SK-N-SH treated with all-trans-retinoic acid at 6 μM for 48 hours (cell line): ENCODE measurements at regions not wholly inside any gene's neighbourhood (a gene's known extent, or its start where the extent isn't known, plus 50 kb on each side); places are given as distances from the start of the nearest gene placed in this dataset.

ENCODE experiments used
- ATAC-seq: fragments of 200-7000 bp; cut with Tn5 transposase; 3 replicates; pipeline ENCODE4 v1.9.1; 2020; ENCODE audit warnings: mild to moderate bottlenecking, moderate library complexity
- ARNTL ChIP-seq: fragments of 450-650 bp; formaldehyde crosslinking; IDR thresholded peaks from 2 replicates; pipeline ENCODE4 v1.5.0; 2020; ENCODE audit warnings: low read depth, mild to moderate bottlenecking, moderate library complexity, borderline replicate concordance
- BACH2 ChIP-seq: fragments of 250-450 bp; sonication (Bioruptor Pico); IDR thresholded peaks from 2 replicates; pipeline ENCODE4 v1.9.0; 2021; ENCODE audit warnings: mild to moderate bottlenecking, borderline replicate concordance
- CSDC2 ChIP-seq: fragments of 250-450 bp; sonication (Bioruptor Pico); IDR thresholded peaks from 2 replicates; pipeline ENCODE4 v1.5.0; 2020; ENCODE audit warnings: mild to moderate bottlenecking, moderate library complexity
- ESRRG ChIP-seq: fragments of 250-450 bp; sonication (Bioruptor Pico); IDR thresholded peaks from 2 replicates; pipeline ENCODE4 v1.6.1; 2021; ENCODE audit warnings: mild to moderate bottlenecking
- GLIS3 ChIP-seq: fragments of 250-450 bp; sonication (Bioruptor Pico); IDR thresholded peaks from 2 replicates; pipeline ENCODE4 v1.5.0; 2020; ENCODE audit warnings: mild to moderate bottlenecking, moderate library complexity
- ISL1 ChIP-seq: fragments of 250-450 bp; sonication (Bioruptor Pico); IDR thresholded peaks from 2 replicates; pipeline ENCODE4 v2.1.2; 2022; ENCODE audit warnings: mild to moderate bottlenecking, moderate library complexity
- OSR1 ChIP-seq: fragments of 250-450 bp; sonication (Bioruptor Pico); IDR thresholded peaks from 2 replicates; pipeline ENCODE4 v1.8.0; 2022; ENCODE audit warnings: moderate library complexity, mild to moderate bottlenecking, inconsistent platforms
- RARB ChIP-seq: fragments of 250-450 bp; sonication (Bioruptor Pico); IDR thresholded peaks from 2 replicates; pipeline ENCODE4 v1.8.0; 2021; ENCODE audit warnings: mild to moderate bottlenecking, moderate library complexity
- SNAI2 ChIP-seq: fragments of 250-450 bp; sonication (Bioruptor Pico); IDR thresholded peaks from 2 replicates; pipeline ENCODE4 v1.5.0; 2020; ENCODE audit warnings: mild to moderate bottlenecking, moderate library complexity
- TCF4 ChIP-seq: fragments of 250-450 bp; sonication (Bioruptor Pico); IDR thresholded peaks from 2 replicates; pipeline ENCODE4 v1.8.0; 2021; ENCODE audit warnings: mild to moderate bottlenecking, moderate library complexity, borderline replicate concordance
- TOX ChIP-seq: fragments of 250-450 bp; sonication (Bioruptor Pico); IDR thresholded peaks from 2 replicates; pipeline ENCODE4 v1.8.0; 2021; ENCODE audit warnings: mild to moderate bottlenecking, moderate library complexity, borderline replicate concordance
- ZC3H10 ChIP-seq: fragments of 250-450 bp; sonication (Bioruptor Pico); IDR thresholded peaks from 2 replicates; pipeline ENCODE4 v1.5.1; 2021; ENCODE audit warnings: mild to moderate bottlenecking, moderate library complexity
- ZFP3 ChIP-seq: fragments of 250-450 bp; sonication (Bioruptor Pico); IDR thresholded peaks from 2 replicates; pipeline ENCODE4 v1.5.0; 2020; ENCODE audit warnings: mild to moderate bottlenecking, moderate library complexity
- ZFP30 ChIP-seq: fragments of 450-650 bp; formaldehyde crosslinking; IDR thresholded peaks from 2 replicates; pipeline ENCODE4 v1.5.0; 2022; ENCODE audit warnings: mild to moderate bottlenecking, moderate library complexity
- ZNF70 ChIP-seq: fragments of 450-650 bp; formaldehyde crosslinking; IDR thresholded peaks from 2 replicates; pipeline ENCODE4 v1.5.0; 2020; ENCODE audit warnings: mild to moderate bottlenecking, moderate library complexity
- ZNF8 ChIP-seq: fragments of 450-650 bp; formaldehyde crosslinking; IDR thresholded peaks from 2 replicates; pipeline ENCODE4 v1.5.0; 2020; ENCODE audit warnings: mild to moderate bottlenecking, moderate library complexity
- TF ChIP-seq, protein P1 (sequence below): fragments of 250-450 bp; sonication (Bioruptor Pico); IDR thresholded peaks from 2 replicates; pipeline ENCODE4 v1.5.0; 2020; ENCODE audit warnings: mild to moderate bottlenecking, moderate library complexity
- TF ChIP-seq, protein P2 (sequence below): fragments of 250-450 bp; sonication (Bioruptor Pico); IDR thresholded peaks from 2 replicates; pipeline ENCODE4 v1.8.0; 2020; ENCODE audit warnings: mild to moderate bottlenecking, moderate library complexity, borderline replicate concordance
- TF ChIP-seq, protein P3 (sequence below): fragments of 250-450 bp; sonication (Bioruptor Pico); IDR thresholded peaks from 2 replicates; pipeline ENCODE4 v1.5.1; 2020; ENCODE audit warnings: low read depth, mild to moderate bottlenecking, moderate library complexity
- TF ChIP-seq, protein P4 (sequence below): fragments of 250-450 bp; sonication (Bioruptor Pico); IDR thresholded peaks from 2 replicates; pipeline ENCODE4 v1.8.0; 2021; ENCODE audit warnings: low read depth, mild to moderate bottlenecking, moderate library complexity, borderline replicate concordance

DNA sequence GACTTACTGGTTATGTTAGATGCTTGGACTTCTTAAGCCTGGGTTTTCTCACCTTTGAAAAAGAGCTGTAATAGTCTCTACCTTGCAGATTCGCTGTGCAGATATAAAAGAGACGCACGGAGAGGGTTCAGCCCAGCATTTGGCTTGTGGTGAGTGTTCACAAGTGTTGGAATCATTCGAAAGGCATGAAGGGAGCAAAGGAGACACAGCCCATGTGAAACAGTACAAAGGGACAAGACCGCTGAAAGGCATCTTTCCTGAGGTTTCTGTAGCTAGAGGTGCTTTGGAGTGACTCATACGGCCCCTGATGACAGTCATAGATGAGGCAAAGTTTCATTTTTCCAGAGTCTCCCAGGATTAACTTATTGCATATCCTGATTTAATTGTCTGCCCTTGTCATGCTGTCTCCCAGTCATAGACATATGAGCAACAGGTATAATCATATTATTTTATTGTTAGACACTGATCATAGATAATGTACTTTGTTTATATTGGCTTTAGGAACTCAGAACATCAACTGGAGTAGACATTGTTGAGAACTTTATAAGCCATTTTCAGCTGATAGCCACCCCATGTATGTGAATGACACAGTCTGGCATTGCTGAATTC is 171.1 kb downstream of the ADRA2A start:
- no peak for ATAC-seq
- TF ChIP-seq ZNF8 (CRISPR knock-in tag) (0 out of 2 replicates have a peak, but pooled peaks have one; percentile 6), TOX (CRISPR knock-in tag) (no peak), ARNTL (CRISPR knock-in tag) (no peak), GLIS3 (CRISPR knock-in tag) (no peak), ZFP3 (CRISPR knock-in tag) (peak; percentile 53; the same call in 1 of the 2 replicates), ISL1 (CRISPR knock-in tag) (peak; percentile 75)
- TF ChIP-seq, protein P1, sequence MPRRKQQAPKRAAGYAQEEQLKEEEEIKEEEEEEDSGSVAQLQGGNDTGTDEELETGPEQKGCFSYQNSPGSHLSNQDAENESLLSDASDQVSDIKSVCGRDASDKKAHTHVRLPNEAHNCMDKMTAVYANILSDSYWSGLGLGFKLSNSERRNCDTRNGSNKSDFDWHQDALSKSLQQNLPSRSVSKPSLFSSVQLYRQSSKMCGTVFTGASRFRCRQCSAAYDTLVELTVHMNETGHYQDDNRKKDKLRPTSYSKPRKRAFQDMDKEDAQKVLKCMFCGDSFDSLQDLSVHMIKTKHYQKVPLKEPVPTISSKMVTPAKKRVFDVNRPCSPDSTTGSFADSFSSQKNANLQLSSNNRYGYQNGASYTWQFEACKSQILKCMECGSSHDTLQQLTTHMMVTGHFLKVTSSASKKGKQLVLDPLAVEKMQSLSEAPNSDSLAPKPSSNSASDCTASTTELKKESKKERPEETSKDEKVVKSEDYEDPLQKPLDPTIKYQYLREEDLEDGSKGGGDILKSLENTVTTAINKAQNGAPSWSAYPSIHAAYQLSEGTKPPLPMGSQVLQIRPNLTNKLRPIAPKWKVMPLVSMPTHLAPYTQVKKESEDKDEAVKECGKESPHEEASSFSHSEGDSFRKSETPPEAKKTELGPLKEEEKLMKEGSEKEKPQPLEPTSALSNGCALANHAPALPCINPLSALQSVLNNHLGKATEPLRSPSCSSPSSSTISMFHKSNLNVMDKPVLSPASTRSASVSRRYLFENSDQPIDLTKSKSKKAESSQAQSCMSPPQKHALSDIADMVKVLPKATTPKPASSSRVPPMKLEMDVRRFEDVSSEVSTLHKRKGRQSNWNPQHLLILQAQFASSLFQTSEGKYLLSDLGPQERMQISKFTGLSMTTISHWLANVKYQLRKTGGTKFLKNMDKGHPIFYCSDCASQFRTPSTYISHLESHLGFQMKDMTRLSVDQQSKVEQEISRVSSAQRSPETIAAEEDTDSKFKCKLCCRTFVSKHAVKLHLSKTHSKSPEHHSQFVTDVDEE = peak; percentile 69
- TF ChIP-seq, protein P2, sequence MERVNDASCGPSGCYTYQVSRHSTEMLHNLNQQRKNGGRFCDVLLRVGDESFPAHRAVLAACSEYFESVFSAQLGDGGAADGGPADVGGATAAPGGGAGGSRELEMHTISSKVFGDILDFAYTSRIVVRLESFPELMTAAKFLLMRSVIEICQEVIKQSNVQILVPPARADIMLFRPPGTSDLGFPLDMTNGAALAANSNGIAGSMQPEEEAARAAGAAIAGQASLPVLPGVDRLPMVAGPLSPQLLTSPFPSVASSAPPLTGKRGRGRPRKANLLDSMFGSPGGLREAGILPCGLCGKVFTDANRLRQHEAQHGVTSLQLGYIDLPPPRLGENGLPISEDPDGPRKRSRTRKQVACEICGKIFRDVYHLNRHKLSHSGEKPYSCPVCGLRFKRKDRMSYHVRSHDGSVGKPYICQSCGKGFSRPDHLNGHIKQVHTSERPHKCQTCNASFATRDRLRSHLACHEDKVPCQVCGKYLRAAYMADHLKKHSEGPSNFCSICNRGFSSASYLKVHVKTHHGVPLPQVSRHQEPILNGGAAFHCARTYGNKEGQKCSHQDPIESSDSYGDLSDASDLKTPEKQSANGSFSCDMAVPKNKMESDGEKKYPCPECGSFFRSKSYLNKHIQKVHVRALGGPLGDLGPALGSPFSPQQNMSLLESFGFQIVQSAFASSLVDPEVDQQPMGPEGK = peak; percentile 33; the same call in 1 of the 2 replicates
- TF ChIP-seq, protein P3, sequence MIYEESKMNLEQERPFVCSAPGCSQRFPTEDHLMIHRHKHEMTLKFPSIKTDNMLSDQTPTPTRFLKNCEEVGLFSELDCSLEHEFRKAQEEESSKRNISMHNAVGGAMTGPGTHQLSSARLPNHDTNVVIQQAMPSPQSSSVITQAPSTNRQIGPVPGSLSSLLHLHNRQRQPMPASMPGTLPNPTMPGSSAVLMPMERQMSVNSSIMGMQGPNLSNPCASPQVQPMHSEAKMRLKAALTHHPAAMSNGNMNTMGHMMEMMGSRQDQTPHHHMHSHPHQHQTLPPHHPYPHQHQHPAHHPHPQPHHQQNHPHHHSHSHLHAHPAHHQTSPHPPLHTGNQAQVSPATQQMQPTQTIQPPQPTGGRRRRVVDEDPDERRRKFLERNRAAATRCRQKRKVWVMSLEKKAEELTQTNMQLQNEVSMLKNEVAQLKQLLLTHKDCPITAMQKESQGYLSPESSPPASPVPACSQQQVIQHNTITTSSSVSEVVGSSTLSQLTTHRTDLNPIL (CRISPR knock-in tag) = 0 out of 2 replicates have a peak, but pooled peaks have one; percentile 24

DNA sequence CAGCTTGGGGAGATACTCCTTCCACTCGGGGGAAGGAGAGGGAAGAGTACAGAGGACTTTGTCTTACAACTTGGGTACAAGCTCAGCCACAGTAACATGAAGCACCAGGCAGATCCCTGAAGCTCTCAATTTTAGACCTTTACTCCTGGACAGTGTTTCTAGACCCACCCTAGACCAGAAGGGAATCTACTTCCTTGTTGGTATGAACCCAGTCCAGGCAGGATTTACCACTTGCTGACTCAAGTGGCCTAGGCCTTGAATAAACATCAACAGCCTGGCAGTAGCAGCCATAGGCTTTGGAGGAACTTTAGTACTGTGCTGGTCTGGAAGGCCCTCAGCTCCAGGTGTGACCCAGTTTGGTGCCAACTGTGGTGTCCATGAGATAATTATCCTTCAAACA is 173.1 kb downstream of the ADRA2A start:
- no peak for ATAC-seq
- no peak for TF ChIP-seq ZNF70

DNA sequence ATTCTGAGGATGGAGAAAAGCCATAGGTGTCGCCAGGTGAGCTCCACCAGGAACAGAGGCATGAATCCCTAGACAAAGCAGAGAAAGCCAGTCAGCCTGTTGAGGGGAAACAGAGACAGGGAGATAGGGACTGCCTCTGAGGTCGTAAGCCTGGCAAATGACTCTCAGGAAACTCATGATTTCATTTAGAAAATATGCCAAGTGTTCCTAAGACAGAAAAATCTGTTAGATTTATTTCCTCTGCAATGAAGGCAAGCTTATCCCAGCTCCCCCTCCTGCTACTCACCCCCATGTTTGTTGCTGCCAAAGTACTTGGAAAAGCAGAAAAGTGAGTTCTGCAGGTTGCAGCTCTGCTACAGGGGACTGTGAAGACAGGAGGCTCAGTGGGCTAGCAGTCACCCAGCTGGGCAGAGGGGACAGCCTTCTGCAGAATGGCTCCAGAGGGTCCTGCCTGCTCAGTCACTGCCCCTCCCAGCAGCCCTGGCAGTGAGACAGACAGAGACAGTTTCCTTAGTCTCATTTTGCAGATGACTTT is 184.3 kb downstream of the ADRA2A start:
- no peak for ATAC-seq
- no peak for TF ChIP-seq RARB (CRISPR knock-in tag)
- TF ChIP-seq ZNF8 (CRISPR knock-in tag) = no peak

DNA sequence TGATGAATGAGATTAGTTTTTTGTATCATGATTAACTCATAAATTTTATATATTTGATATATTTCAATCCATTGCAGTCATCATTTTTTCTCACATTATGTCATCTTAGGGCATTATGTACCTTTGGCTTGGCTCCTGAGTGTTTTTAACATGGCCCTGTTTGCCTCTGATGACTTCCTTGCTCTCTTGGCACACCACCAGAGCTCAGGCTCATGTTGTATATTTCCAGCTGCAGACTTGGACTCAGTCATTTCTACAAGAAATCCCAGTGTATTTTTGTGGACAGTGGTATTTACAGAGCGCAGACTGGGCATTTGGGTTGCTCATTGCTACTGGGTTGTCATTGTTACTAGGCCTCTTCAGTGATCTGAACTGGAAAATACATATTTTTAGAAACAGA is 188.5 kb downstream of the ADRA2A start:
- no peak for ATAC-seq
- TF ChIP-seq OSR1 (CRISPR knock-in tag) (no peak), ISL1 (CRISPR knock-in tag) (no peak), ZNF8 (CRISPR knock-in tag) (no peak), SNAI2 (CRISPR knock-in tag) (no peak), CSDC2 (no peak), GLIS3 (CRISPR knock-in tag) (no peak), RARB (CRISPR knock-in tag) (no peak), TOX (CRISPR knock-in tag) (no peak), ESRRG (CRISPR knock-in tag) (no peak), ARNTL (CRISPR knock-in tag) (no peak), ZFP30 (CRISPR knock-in tag) (no peak), ZC3H10 (CRISPR knock-in tag) (no peak), ZNF70 (no peak), TCF4 (CRISPR knock-in tag) (no peak), BACH2 (CRISPR knock-in tag) (no peak)
- TF ChIP-seq, protein P4, sequence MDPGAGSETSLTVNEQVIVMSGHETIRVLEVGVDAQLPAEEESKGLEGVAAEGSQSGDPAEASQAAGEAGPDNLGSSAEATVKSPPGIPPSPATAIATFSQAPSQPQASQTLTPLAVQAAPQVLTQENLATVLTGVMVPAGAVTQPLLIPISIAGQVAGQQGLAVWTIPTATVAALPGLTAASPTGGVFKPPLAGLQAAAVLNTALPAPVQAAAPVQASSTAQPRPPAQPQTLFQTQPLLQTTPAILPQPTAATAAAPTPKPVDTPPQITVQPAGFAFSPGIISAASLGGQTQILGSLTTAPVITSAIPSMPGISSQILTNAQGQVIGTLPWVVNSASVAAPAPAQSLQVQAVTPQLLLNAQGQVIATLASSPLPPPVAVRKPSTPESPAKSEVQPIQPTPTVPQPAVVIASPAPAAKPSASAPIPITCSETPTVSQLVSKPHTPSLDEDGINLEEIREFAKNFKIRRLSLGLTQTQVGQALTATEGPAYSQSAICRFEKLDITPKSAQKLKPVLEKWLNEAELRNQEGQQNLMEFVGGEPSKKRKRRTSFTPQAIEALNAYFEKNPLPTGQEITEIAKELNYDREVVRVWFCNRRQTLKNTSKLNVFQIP = no peak
- TF ChIP-seq, protein P3 (CRISPR knock-in tag) = no peak
- TF ChIP-seq, protein P1 = no peak
- TF ChIP-seq, protein P2 = no peak
